ENCODE measurements at regions not wholly inside any gene's neighbourhood (a gene's known extent, or its start where the extent isn't known, plus 50 kb on each side); places are given as distances from the start of the nearest gene placed in this dataset.

- no peak overlapping the region for H3K9ac ChIP-seq (ENCODE audit: low read depth, low read length)
- no peaks in the 10 kb centered on the region for H3K27me3 ChIP-seq (ENCODE audit: control insufficient read depth, insufficient read depth, low read length)
- BruUV-seq (replicated peaks): no TSS peak
- no peak overlapping the region for H3K4ac ChIP-seq (ENCODE audit: low read depth, low read length)
- no peak overlapping the region for H3K14ac ChIP-seq (replicated peaks; ENCODE audit: low read depth, low read length)
- H2BK20ac ChIP-seq (ENCODE audit: low read depth, low read length): no peak overlapping the region
- no peak overlapping the region for H2BK15ac ChIP-seq (ENCODE audit: low read depth, low read length)
- DNase-seq (no peak), ATAC-seq (ENCODE audit: low read depth) (no peak)
- no peak overlapping the region for H4K91ac ChIP-seq (ENCODE audit: insufficient read depth, low read depth, low read length)
- no peak overlapping the region for H3K4me2 ChIP-seq (ENCODE audit: low read depth, low read length)
- dilution Hi-C loops (cut with HindIII; ENCODE audit: low sequenced_read_pairs, unreplicated experiment): no loop called here
- no peak overlapping the region for H2AFZ ChIP-seq (replicated peaks; ENCODE audit: low read length, poor library complexity)
- no peak overlapping the region for H2AK9ac ChIP-seq (replicated peaks; ENCODE audit: low read depth, low read length, poor library complexity)
- H3K18ac ChIP-seq (ENCODE audit: low read depth, low read length): no peak overlapping the region
- no peak overlapping the region for H2AK5ac ChIP-seq (ENCODE audit: low read depth, low read length)
- no peaks in the 10 kb centered on the region for H3K79me1 ChIP-seq (ENCODE audit: low read depth in 1 of 2, low read length in 2 of 2)
- H3K36me3 ChIP-seq (ENCODE audit: control insufficient read depth, insufficient read depth, low read length): no peaks in the 10 kb centered on the region
- in situ Hi-C loops (cut with MboI; ENCODE audit: low sequenced_read_pairs): no loop called here
- H4K5ac ChIP-seq (ENCODE audit: low read depth, low read length): no peak overlapping the region
- H3K27ac ChIP-seq (ENCODE audit: insufficient read depth, low read length): no peak overlapping the region
- no peak overlapping the region for H2BK120ac ChIP-seq (ENCODE audit: low read depth, low read length)
- no peaks in the 10 kb centered on the region for H3K9me3 ChIP-seq (ENCODE audit: control insufficient read depth, insufficient read depth, low read length)
- CTCF ChIA-PET: no interaction called here
- no CpG with 5 or more reads among the region's 7 CpGs for WGBS, 2 experiments (ENCODE audit: extremely low coverage in 2 of 2, insufficient read length in 1 of 2)
- H4K8ac ChIP-seq (ENCODE audit: low read depth in 2 of 2, low read length in 2 of 2): no peak overlapping the region
- H4K20me1 ChIP-seq (ENCODE audit: insufficient read depth, low read length): no peaks in the 10 kb centered on the region
- TF ChIP-seq NFE2L2 (IDR thresholded peaks at IDR 0.05; ENCODE audit: low read depth, low read length) (no peak), CHD1 (IDR thresholded peaks at IDR 0.05; ENCODE audit: low read depth, low read length) (no peak), POLR2A (IDR thresholded peaks at IDR 0.05; ENCODE audit: low read depth, low read length) (no peak), CEBPB (IDR thresholded peaks at IDR 0.05; ENCODE audit: low read depth, low read length) (no peak), USF2 (IDR thresholded peaks at IDR 0.05; ENCODE audit: low read depth, low read length) (no peak), MAZ (IDR thresholded peaks at IDR 0.05; ENCODE audit: borderline replicate concordance, low read depth, low read length) (no peak), SMC3 (IDR thresholded peaks at IDR 0.05; ENCODE audit: low read depth, low read length) (no peak), ELK1 (IDR thresholded peaks at IDR 0.05; ENCODE audit: borderline replicate concordance, low read depth, low read length) (no peak), BHLHE40 (IDR thresholded peaks at IDR 0.05; ENCODE audit: low read depth, low read length) (no peak), RAD21 (IDR thresholded peaks at IDR 0.05; ENCODE audit: low read length) (no peak), MXI1 (IDR thresholded peaks at IDR 0.05; ENCODE audit: borderline replicate concordance, low read depth, low read length) (no peak), RFX5 (IDR thresholded peaks at IDR 0.05; ENCODE audit: low read depth, low read length) (no peak), FOS (IDR thresholded peaks at IDR 0.05; ENCODE audit: low read depth, low read length) (no peak), RCOR1 (IDR thresholded peaks at IDR 0.05; ENCODE audit: insufficient replicate concordance, low read length) (no peak), CTCF (conservative IDR thresholded peaks at IDR 0.05; ENCODE audit: low read depth, low read length) (no peak), MAFK (IDR thresholded peaks at IDR 0.05; ENCODE audit: low read depth, low read length) (no peak)
- H2BK5ac ChIP-seq (ENCODE audit: low read depth, low read length, poor library complexity, severe bottlenecking): no peak overlapping the region
- H3K9me1 ChIP-seq (ENCODE audit: insufficient read depth, low read length): no peaks in the 10 kb centered on the region
- H3K56ac ChIP-seq (ENCODE audit: extremely low read depth, insufficient read depth, low read length): no peak overlapping the region
- H3K4me3 ChIP-seq (ENCODE audit: insufficient read depth, low read depth, low read length): no peak overlapping the region
- no peak overlapping the region for H3K23ac ChIP-seq (ENCODE audit: low read depth, low read length)
- no peaks in the 10 kb centered on the region for H3K4me1 ChIP-seq (ENCODE audit: control insufficient read depth, insufficient read depth, low read length)
- POLR2A ChIA-PET (ENCODE audit: unreplicated experiment): no interaction called here
- intact Hi-C loops (cut with micrococcal nuclease): loop anchor here (10.0 kb wide), 1 partner anchor 107 kb away; no protein-coding TSS in a partner anchor
Observed at GRCh38 chr18:56267334-56267733, 371.1 kb downstream of the TXNL1 start.

Measured in IMR-90 (cell line).